GM18498 (cell line): ENCODE measurements at regions not wholly inside any gene's neighbourhood (a gene's known extent, or its start where the extent isn't known, plus 50 kb on each side); places are given as distances from the start of the nearest gene placed in this dataset.

Source experiments
- ATAC-seq: cut with Tn5 transposase; IDR thresholded peaks from one replicate; pipeline ENCODE4 v1.9.1; 2021; ENCODE audit warnings: mild to moderate bottlenecking, moderate library complexity; ENCODE audit not compliant: unreplicated experiment

- no peak for ATAC-seq
Measured at GRCh38 chr17:33473061-33473460, 180.0 kb upstream of the ASIC2 start.

GRCh38 chr17:33474789-33475188, 181.7 kb upstream of the ASIC2 start:
- ATAC-seq = no peak

- no peak for ATAC-seq
Measured at GRCh38 chr17:33475594-33475993, 182.5 kb upstream of the ASIC2 start.

DNA sequence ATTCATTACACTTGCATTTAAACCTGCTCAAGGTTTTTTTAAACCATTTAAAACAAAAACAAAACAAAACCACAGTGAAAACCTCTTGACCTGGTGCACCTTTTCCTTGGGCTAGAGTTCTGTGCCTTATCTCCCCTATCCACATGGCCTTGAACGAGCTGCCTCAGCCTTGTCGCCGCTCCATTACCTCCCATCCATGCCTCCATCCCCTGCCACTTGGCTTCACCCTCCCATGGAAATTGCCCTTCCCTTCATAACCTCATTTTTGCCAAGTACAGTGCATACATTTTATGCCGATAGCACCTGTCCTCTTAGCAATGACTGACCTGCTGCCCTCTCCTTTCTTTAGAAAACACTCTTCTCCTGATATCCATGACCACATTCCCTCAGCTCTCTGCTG, 188.6 kb upstream of the ASIC2 start:
- ATAC-seq = no peak

- ATAC-seq = no peak
Measured at GRCh38 chr17:33482636-33483035, 189.5 kb upstream of the ASIC2 start.

DNA sequence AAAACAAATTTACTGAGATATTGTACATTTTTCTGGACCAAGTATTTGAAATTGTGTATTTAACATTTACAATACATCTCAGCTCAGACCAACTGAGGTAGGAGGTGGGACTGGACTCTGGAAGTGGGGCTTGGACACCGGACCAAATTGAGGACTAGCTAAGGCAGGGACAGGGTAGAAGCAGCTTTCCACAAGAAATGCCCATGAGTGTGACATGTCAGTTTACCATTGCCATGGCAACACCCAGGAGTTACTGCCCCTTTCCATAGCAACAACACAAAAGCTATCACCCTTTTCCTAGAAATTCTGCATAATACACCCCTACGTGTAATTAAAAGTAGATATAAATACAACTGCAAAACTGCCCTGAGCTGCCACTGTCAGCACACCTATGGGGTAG, 191.5 kb upstream of the ASIC2 start:
- no peak for ATAC-seq

- ATAC-seq = no peak
Measured at GRCh38 chr17:33486135-33486885, 193.2 kb upstream of the ASIC2 start.

DNA sequence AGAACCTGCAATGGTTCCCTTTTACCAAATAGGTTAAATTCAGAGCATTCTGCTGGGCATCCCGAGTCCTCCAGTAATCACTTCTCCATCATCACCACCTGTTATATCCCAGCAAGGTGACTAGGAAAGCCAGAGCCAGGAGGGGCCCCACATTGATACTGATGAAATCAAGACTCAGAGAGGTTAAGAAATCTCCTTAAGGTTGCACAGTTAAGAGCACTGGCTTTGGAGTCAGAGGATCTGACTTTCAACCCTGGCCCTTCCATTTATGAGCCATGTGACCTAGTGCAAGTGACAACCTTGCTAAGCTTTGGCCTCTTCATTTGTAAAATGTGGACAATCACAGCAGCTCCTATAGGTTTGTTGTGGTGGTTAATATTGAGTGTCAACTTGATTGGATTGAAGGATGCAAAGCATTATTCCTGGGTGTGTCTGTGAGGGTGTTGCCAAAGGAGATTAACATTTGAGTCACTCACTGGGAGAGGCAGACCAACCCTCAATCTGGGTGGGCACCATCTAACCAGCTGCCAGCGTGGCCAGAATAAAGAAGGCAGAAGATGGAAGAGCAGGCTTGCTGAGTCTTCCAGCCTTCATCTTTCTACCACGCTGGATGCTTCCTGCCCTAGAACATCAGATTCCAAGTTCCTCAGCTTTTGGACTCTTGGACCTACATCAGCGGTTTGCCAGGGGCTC, 194.2 kb upstream of the ASIC2 start:
- ATAC-seq = no peak

- ATAC-seq = no peak
Measured at GRCh38 chr17:33491871-33492481, 198.9 kb upstream of the ASIC2 start.

DNA sequence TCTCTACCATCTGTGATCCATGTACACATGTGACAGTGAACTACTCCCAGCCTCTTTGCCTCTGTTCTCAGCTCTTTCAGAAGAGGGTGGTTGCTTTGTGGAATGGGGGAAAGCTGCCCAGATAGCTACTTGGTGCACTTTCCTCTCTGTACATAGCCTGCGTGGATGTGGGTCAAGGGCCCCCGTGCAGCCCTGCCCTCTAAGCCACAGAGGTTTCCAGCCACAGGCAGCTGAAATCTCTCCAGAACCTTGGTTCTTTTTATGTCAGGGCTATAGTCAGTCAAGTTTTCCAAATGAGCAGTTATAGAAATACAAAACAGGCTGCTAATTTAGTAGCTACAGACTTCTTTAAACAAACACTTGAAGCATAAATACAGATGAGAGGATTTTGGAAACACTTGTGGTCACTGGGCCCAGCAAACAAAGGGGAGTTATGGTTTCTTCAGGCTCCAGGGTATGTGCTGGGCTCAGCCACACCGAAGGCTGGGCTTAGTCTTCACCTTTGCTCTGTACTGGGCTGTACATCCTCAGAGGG, 199.7 kb upstream of the ASIC2 start:
- ATAC-seq = no peak

- ATAC-seq = no peak
Measured at GRCh38 chr17:33493566-33493965, 200.5 kb upstream of the ASIC2 start.

GRCh38 chr17:33494151-33494550, 201.1 kb upstream of the ASIC2 start:
- no peak for ATAC-seq

DNA sequence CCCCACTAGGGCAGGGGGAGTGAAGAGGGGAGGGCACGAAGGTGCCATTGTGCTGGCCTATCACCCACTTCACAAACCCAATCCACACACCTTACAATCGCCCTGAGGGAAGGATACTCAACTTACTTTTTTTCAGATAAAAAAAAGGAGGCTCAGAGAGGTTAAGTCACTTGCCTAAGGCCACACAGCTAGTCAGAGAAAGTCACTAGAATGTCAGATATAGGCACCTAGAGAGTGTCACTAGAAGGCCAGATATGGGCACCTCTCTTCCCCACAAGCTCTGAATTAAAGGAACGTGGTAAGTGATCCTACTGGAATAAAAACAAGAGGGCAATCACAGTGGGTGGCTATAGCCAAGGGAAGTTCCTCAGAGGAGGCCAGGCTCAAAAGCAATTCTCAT, 204.5 kb upstream of the ASIC2 start:
- ATAC-seq = no peak

- ATAC-seq = no peak
Measured at GRCh38 chr17:33498069-33498468, 205.0 kb upstream of the ASIC2 start.

DNA sequence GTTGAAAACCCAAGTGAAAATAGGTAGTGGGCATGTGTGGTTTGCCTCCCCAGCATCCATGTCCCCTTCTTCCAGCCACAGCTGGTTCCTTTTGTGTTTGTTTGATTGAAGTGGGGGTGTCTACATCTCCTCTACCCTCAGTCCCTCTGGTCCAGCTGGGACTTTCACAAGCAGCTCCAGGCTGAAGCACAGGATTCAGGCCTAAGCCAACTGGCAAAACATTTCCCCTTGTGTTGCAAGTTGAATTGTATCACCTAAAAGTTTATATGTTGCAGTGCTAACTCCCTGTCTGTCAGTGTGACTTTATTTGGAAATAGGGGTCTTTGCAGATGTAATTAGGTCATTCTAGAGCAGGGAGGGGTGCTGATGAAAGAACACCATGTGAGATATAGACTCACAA, 205.9 kb upstream of the ASIC2 start:
- ATAC-seq = no peak

DNA sequence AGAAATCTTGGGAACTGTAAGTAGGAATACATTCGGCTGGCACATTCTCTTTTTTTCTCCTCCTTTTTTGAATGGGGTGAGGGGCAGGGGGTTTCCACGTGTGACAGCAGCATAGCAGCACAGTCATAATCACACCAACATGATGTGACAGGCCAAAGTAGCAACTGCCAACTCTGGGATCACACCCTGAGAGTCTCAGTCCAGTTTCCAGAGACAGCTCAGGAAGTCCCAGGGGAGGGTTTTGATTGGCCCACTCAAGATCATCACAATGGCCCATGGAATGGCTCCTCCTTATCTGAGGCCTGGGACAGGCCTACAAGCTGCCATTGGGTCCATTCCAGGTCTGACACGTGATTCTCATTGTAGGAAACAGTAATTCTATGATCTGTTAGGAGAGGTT, 207.1 kb upstream of the ASIC2 start:
- no peak for ATAC-seq

- no peak for ATAC-seq
Measured at GRCh38 chr17:33501185-33501584, 208.1 kb upstream of the ASIC2 start.

- ATAC-seq = no peak
Measured at GRCh38 chr17:33504571-33504970, 211.5 kb upstream of the ASIC2 start.

GRCh38 chr17:33506889-33507650, 214.0 kb upstream of the ASIC2 start:
- ATAC-seq = no peak

DNA sequence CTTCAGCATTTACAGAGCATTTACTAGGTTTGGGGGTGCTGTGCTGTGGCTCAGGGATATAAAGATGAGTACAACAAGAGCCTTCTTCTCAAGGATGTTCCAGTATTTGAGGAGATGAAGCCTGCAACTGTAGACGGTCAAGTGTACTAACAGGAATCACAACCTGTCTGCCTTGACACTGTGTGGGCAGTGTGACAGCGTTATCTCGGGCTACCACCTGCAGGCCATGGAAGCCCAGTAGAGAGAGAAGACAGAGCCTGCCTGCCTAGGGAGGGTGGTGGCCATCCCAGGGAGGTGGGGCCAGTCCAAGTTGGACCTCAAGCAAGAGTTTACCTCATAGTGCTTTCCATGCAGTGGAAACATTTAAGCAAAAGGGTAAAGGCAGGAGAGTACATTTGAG, 215.1 kb upstream of the ASIC2 start:
- no peak for ATAC-seq

GRCh38 chr17:33509331-33509730, 216.2 kb upstream of the ASIC2 start:
- ATAC-seq = no peak
